ENCODE measurements at regions not wholly inside any gene's neighbourhood (a gene's known extent, or its start where the extent isn't known, plus 50 kb on each side); places are given as distances from the start of the nearest gene placed in this dataset.

DNA sequence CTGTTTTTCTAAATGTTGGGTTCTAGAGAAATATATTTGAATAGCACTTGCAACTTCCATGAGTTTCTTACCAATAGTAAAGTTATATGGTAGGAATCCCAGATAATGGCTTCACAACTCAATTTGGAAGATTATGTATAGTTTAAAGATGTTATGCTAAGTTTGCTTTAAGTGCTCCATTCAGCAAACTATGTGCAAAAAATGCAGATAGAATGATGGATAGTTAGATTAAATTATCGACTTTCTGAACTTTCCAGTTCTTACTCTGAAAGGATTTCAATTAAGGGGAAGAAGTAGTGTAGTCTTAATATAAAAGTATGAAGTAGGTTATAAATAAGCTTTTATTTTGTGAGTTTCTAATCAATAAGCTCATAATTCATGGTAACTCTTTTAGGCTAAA, 60.7 kb upstream of the NFKB1 start:
- no peak for DNase-seq (ENCODE audit: low read depth)

DNA sequence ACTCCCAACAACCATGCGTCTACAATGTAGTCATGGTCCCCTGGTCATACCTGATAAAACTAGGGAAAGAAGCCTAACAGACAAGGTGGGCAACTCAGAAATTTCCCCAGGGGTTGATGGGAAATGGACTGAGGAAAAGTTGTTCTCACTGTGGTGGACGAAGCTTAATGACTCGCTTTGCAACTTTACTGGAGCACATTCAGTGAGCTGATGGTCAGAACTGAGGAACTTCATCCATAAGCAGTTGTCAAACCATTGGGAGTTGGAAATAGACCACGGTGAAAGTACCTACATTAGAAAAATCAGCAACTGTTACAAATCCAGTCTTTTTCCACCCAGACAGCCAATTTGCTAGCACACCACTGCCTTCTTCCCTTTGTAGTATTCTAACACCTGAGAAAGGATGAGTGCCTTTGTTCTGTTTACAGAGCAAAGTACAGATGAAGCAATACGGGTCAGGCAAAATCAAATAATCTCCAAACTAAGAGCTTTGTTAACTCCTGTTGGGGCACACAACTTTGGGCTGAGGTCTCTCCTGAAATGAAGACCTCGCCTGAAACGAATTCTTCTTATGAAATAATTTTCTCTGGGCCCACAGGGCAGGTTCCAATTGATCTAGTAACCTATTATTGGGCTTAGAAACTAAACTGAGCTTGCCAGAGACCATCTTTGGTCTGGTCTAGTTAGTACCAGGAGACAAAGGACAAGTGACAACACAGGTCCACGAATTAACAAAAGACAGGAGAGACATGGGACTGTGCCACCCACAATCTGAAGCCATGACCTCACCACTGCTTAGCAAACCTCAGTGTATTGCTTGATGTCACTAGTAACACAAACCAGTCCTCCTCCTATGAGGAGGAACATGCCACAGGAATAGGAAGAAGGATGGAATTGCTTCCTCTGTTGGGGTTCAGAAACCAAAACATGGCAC, 58.9 kb upstream of the NFKB1 start:
- DNase-seq (ENCODE audit: low read depth) = no peak

DNA sequence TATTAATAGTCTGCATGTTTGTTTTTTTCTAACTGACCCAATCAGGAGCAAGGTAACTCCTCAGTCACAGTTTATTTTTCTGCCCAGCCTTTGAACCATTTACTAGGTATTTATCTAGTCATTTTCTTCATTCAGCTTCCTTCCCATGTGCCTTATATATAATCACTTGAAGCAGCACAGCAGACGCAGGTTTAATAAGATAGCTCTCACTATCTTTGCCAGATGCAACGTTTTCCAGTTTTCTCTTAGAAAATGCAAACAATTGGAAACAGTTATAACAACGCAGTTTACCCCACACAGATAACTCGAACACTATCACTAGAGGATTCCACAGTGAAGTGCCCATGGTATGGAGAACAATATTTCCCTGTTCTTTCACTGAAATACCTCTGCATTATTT, 56.4 kb upstream of the NFKB1 start:
- DNase-seq (ENCODE audit: low read depth) = no peak

DNA sequence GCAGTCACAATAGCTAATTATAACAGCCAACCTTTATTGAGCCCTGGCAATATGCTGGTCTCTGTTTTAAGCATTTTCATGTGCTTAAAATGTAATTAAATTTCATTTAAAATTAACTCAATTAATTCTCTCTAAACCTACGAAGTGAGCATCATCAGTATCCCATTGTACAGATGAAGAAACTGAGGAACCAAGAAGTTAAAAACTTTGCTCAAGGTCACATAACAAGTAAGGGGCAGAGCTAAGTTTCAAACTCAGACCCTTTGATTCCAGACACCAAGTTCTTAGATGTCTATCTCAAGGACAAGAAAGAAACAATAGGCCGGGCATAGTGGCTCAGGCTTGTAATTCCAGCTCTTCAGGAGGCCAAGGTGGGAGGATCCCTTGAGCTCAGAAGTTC, 55.9 kb upstream of the NFKB1 start:
- no peak for DNase-seq (ENCODE audit: low read depth)

DNA sequence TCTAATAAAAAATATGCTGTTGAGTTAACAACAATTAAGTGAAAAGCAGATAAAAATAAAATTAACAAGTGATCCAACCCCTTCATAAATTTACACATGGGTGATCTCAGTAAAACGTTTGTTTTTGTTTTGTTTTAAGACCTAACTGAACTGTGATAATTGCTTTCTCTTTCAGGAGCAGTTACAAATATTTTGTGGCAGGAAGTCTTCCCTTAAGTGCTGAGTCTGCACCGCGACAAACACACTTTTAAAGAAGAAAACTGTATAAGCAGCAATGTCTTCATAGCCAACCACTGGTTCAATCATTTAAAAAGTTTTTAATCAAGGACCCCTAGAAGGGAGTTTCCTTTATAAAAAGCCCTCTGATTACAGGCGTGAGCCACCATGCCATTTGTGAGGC, 53.7 kb upstream of the NFKB1 start:
- DNase-seq (ENCODE audit: low read depth) = no peak

- DNase-seq (ENCODE audit: low read depth) = peak; percentile 61
Observed at GRCh38 chr4:102449751-102450352, 51.3 kb upstream of the NFKB1 start.

GRCh38 chr4:102451266-102451665, 49.9 kb upstream of the NFKB1 start:
- no peak for DNase-seq (ENCODE audit: low read depth)
